WTC11 (cell line): ENCODE measurements at regions not wholly inside any gene's neighbourhood (a gene's known extent, or its start where the extent isn't known, plus 50 kb on each side); places are given as distances from the start of the nearest gene placed in this dataset.

ENCODE experiments used
- ATAC-seq: fragments of 200-7000 bp; cut with Tn5 transposase; 2 replicates; pipeline ENCODE4 v1.10.0; 2021; ENCODE audit warnings: mild to moderate bottlenecking, moderate library complexity
- CTCF ChIA-PET: fragments of 300-600 bp; sonication (Branson Sonifier 250); formaldehyde crosslinking; loops from one replicate; lab custom pipeline; 2021; ENCODE audit warnings: antibody characterized with exemption; lab: Charles Lee
- POLR2A ChIA-PET: fragments of 350-600 bp; sonication (Branson Sonifier 250); formaldehyde crosslinking; loops from one replicate; lab custom pipeline; 2021; ENCODE audit warnings: antibody characterized with exemption; lab: Charles Lee
- DNase-seq: peaks from one replicate; pipeline ENCODE4 v3.0.0; 2021; ENCODE audit warnings: low spot score
- H3K27ac Mint-ChIP-seq: 2 replicates; pipeline ENCODE4 v1.8.0; 2021; ENCODE audit warnings: mixed read lengths
- H3K27me3 Mint-ChIP-seq: 2 replicates; pipeline ENCODE4 v1.8.0; 2021; ENCODE audit warnings: low read depth, mild to moderate bottlenecking, moderate library complexity, mixed read lengths
- H3K36me3 Mint-ChIP-seq: 2 replicates; pipeline ENCODE4 v1.8.0; 2021; ENCODE audit warnings: mixed read lengths
- H3K4me1 Mint-ChIP-seq: 2 replicates; pipeline ENCODE4 v1.8.0; 2022; ENCODE audit warnings: mixed read lengths
- H3K4me3 Mint-ChIP-seq: 2 replicates; pipeline ENCODE4 v1.8.0; 2021; ENCODE audit warnings: mild to moderate bottlenecking, moderate library complexity, mixed read lengths
- H3K9me3 Mint-ChIP-seq: 2 replicates; pipeline ENCODE4 v1.8.0; 2021; ENCODE audit warnings: mixed read lengths
- ATF1 ChIP-seq: sonication (generic); formaldehyde crosslinking; IDR thresholded peaks from 2 replicates; pipeline ENCODE4 v1.8.1; 2023; ENCODE audit warnings: mild to moderate bottlenecking, moderate library complexity, missing genetic modification reagents
- ATF2 ChIP-seq: sonication (generic); formaldehyde crosslinking; IDR thresholded peaks from 2 replicates; pipeline ENCODE4 v1.8.1; 2022; ENCODE audit warnings: low read depth, missing genetic modification reagents, borderline replicate concordance
- ATF3 ChIP-seq: sonication (generic); formaldehyde crosslinking; conservative IDR thresholded peaks from 2 replicates; pipeline ENCODE4 v1.8.1; 2022; ENCODE audit warnings: mild to moderate bottlenecking, missing genetic modification reagents
- E2F1 ChIP-seq: sonication (generic); formaldehyde crosslinking; IDR thresholded peaks from 2 replicates; pipeline ENCODE4 v1.8.0; 2022; ENCODE audit warnings: mild to moderate bottlenecking, missing genetic modification reagents
- ERG ChIP-seq: fragments of 250-450 bp; sonication (Bioruptor Pico); IDR thresholded peaks from 2 replicates; pipeline ENCODE4 v1.8.0; 2021; ENCODE audit warnings: mild to moderate bottlenecking
- FOXP4 ChIP-seq: sonication (generic); formaldehyde crosslinking; IDR thresholded peaks from 2 replicates; pipeline ENCODE4 v1.8.0; 2022; ENCODE audit warnings: mild to moderate bottlenecking, missing genetic modification reagents
- GTF2I ChIP-seq: fragments of 250-450 bp; sonication (Bioruptor Pico); conservative IDR thresholded peaks from 2 replicates; pipeline ENCODE4 v1.4.0; 2021; ENCODE audit warnings: mild to moderate bottlenecking
- IRF1 ChIP-seq: sonication (generic); formaldehyde crosslinking; IDR thresholded peaks from 2 replicates; pipeline ENCODE4 v1.8.0; 2023; ENCODE audit warnings: missing genetic modification reagents
- KAT7 ChIP-seq: sonication (generic); formaldehyde crosslinking; IDR thresholded peaks from 2 replicates; pipeline ENCODE4 v1.8.1; 2023; ENCODE audit warnings: missing genetic modification reagents, mild to moderate bottlenecking, borderline replicate concordance
- MLX ChIP-seq: sonication (generic); formaldehyde crosslinking; IDR thresholded peaks from 2 replicates; pipeline ENCODE4 v1.8.1; 2023; ENCODE audit warnings: mild to moderate bottlenecking, missing genetic modification reagents, moderate library complexity
- NFE2L1 ChIP-seq: sonication (generic); formaldehyde crosslinking; IDR thresholded peaks from 2 replicates; pipeline ENCODE4 v1.8.1; 2023; ENCODE audit warnings: missing genetic modification reagents
- NR3C1 ChIP-seq: sonication (generic); formaldehyde crosslinking; conservative IDR thresholded peaks from 2 replicates; pipeline ENCODE4 v1.8.1; 2023; ENCODE audit warnings: low read depth, mild to moderate bottlenecking, missing genetic modification reagents
- OVOL2 ChIP-seq: fragments of 250-450 bp; sonication (Bioruptor Pico); IDR thresholded peaks from 2 replicates; pipeline ENCODE4 v1.9.0; 2021; ENCODE audit warnings: mild to moderate bottlenecking, borderline replicate concordance
- SMAD3 ChIP-seq: sonication (generic); formaldehyde crosslinking; IDR thresholded peaks from 2 replicates; pipeline ENCODE4 v1.8.0; 2022; ENCODE audit warnings: missing genetic modification reagents, mild to moderate bottlenecking, borderline replicate concordance
- SMAD4 ChIP-seq: sonication (generic); formaldehyde crosslinking; IDR thresholded peaks from 2 replicates; pipeline ENCODE4 v1.8.0; 2022; ENCODE audit warnings: mild to moderate bottlenecking, missing genetic modification reagents
- STAT6 ChIP-seq: sonication (generic); formaldehyde crosslinking; conservative IDR thresholded peaks from 2 replicates; pipeline ENCODE4 v1.8.1; 2023; ENCODE audit warnings: mild to moderate bottlenecking, low read depth, missing genetic modification reagents, moderate library complexity
- ZNF317 ChIP-seq: sonication (generic); formaldehyde crosslinking; IDR thresholded peaks from 2 replicates; pipeline ENCODE4 v1.8.1; 2023; ENCODE audit warnings: low read depth, mild to moderate bottlenecking, moderate library complexity, missing genetic modification reagents, borderline replicate concordance
- ZNF416 ChIP-seq: fragments of 250-450 bp; sonication (Bioruptor Pico); IDR thresholded peaks from 2 replicates; pipeline ENCODE4 v1.9.0; 2021; ENCODE audit warnings: mild to moderate bottlenecking, inconsistent platforms
- ZNF423 ChIP-seq: fragments of 250-450 bp; sonication (Bioruptor Pico); IDR thresholded peaks from 2 replicates; pipeline ENCODE4 v2.1.2; 2022; ENCODE audit warnings: mild to moderate bottlenecking, moderate library complexity
- ZNF425 ChIP-seq: fragments of 250-450 bp; sonication (Bioruptor Pico); conservative IDR thresholded peaks from 2 replicates; pipeline ENCODE4 v1.9.0; 2021; ENCODE audit warnings: mild to moderate bottlenecking

- no peak for TF ChIP-seq STAT6 (CRISPR knock-in tag)
- TF ChIP-seq ERG, result no peak
- TF ChIP-seq, all 79 proteins: peak for 0
These were observed 57.1 kb upstream of the KMT2C start (continued) for GRCh38 chr7:152492952-152493351.

GRCh38 chr7:152489044-152489443, 53.2 kb upstream of the KMT2C start:
- H3K27me3 Mint-ChIP-seq, result no peaks in the 10 kb centered on the region
- no peak overlapping the region for H3K4me3 Mint-ChIP-seq
- no peaks in the 10 kb centered on the region for H3K9me3 Mint-ChIP-seq
- POLR2A ChIA-PET, result no interaction called here
- peaks cover 12% of the 10 kb centered on the region for H3K4me1 Mint-ChIP-seq
- H3K36me3 Mint-ChIP-seq, result no peaks in the 10 kb centered on the region
- TF ChIP-seq SMAD4 (CRISPR knock-in tag), result no peak
- DNase-seq (no peak), ATAC-seq (no peak)
- CTCF ChIA-PET, result no interaction called here
- no peak overlapping the region; the same call in 1 of the 2 replicates for H3K27ac Mint-ChIP-seq

- no peak for DNase-seq
- H3K27me3 Mint-ChIP-seq, result no peaks in the 10 kb centered on the region
- ChIA-PET CTCF (no interaction called here), POLR2A (no interaction called here)
- H3K27ac Mint-ChIP-seq, result no peak overlapping the region
- TF ChIP-seq ZNF317 (CRISPR knock-in tag) (no peak), E2F1 (CRISPR knock-in tag) (no peak), ZNF423 (CRISPR knock-in tag) (no peak), NR3C1 (CRISPR knock-in tag) (no peak), ATF2 (CRISPR knock-in tag) (no peak), ZNF416 (no peak), MLX (CRISPR knock-in tag) (no peak), SMAD3 (CRISPR knock-in tag) (no peak), GTF2I (no peak), NFE2L1 (CRISPR knock-in tag) (no peak), OVOL2 (CRISPR knock-in tag) (no peak), IRF1 (CRISPR knock-in tag) (no peak), ATF1 (CRISPR knock-in tag) (no peak), KAT7 (CRISPR knock-in tag) (no peak), ZNF425 (CRISPR knock-in tag) (no peak), FOXP4 (CRISPR knock-in tag) (no peak), ATF3 (CRISPR knock-in tag) (no peak)
- no peak overlapping the region for H3K4me3 Mint-ChIP-seq
- H3K36me3 Mint-ChIP-seq, result no peaks in the 10 kb centered on the region
- H3K9me3 Mint-ChIP-seq, result no peaks in the 10 kb centered on the region
- no peak for ATAC-seq
- peaks cover 12% of the 10 kb centered on the region for H3K4me1 Mint-ChIP-seq
These were observed 51.2 kb upstream of the KMT2C start for GRCh38 chr7:152486968-152487367.
